GM18508 (cell line): ENCODE measurements at regions not wholly inside any gene's neighbourhood (a gene's known extent, or its start where the extent isn't known, plus 50 kb on each side); places are given as distances from the start of the nearest gene placed in this dataset.
"Not testable (repeated sequence)": the region's sequence is repeated elsewhere in the genome, so short reads cannot be mapped to it uniquely, and the experiment has no call there.

Source experiments
- ATAC-seq: cut with Tn5 transposase; IDR thresholded peaks from one replicate; pipeline ENCODE4 v1.9.1; 2021; ENCODE audit warnings: moderate number of reproducible peaks; ENCODE audit not compliant: insufficient read depth, unreplicated experiment

- ATAC-seq = no peak
These were observed 89.4 kb upstream of the C1orf174 start for GRCh38 chr1:3989465-3989864.

DNA sequence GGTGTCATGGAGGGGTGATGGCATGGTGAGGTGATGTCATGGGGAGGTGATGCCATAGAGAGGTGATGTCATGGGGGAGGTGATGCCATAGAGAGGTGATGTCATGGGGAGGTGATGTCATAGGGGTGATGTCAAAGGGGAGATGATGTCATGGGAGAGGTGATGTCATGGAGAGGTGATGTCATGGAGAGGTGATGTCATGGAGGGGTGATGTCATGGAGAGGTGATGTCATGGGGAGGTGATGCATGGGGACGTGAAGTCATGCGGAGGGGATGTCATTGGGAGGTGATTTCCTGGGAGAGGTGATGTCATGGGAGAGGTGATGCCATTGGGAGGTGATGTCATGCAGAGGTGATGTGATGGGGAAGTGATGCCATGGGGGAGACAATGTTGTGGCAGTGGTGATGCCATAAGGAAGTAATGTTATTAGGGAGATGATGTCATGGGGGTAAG is 92.1 kb upstream of the C1orf174 start:
- no peak for ATAC-seq

GRCh38 chr1:3992746-3993145 is 92.7 kb upstream of the C1orf174 start:
- ATAC-seq = no peak

GRCh38 chr1:3993619-3994375 is 93.7 kb upstream of the C1orf174 start:
- no peak for ATAC-seq

- no peak for ATAC-seq
These were observed 95.2 kb upstream of the C1orf174 start for GRCh38 chr1:3995141-3995780.

DNA sequence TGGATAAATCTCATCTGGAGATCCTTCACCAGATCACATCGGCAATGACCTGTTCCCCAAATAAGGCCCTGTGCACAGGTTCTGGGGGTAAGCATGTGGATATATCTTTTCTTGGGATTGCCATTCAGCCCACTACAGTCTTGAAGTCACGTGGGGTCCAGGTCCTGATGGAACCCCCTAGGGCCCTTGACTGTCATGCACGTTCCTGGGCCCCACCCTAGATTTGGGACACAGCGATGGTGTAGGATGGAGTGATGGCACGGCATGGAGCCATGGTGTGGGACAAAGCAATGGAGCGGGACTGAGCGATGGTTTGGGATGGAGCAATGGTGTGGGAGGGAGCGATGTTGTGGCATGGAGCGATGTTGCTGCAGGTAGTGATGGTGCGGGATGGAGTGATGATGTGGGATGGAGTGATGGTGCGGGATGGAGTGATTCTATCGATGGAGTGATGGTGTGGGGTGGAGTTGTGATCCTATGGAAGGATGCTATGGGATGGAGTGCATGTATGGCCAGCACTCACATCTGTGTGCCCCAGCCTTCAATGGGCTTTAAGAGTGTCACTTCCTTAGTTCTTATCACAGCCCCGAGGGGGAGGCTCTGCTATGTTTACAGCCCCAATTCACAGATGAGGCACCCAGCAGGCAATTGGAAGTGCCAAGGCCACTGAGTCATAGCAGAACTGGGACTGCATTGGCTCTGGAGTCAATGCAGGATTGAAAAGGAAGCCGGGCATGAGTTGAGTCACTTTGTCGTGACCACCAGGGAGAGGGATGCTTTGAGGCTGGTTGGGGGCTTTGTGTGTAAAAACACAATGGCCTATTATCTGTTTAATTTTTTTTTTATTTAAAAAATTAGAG is 97.0 kb upstream of the C1orf174 start:
- no peak for ATAC-seq

DNA sequence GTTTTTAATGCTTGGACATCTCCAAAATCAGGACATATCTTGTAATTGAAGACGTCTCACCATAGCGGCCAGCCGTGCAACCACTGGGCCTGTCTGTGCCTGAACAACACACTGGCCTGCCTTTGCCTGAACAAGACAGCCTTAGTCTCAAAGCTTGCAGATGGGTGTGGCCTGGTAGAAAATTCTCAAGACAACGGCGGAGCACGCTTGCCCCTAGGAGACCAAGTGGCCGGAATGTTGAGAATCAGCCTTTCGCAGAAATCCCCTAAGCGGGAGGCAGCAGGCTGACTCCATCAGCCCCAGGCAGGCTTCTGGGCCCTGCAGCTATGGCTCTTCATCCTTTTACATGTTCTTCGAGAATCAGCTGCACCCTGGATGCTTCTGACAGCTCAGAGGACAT is 98.0 kb upstream of the C1orf174 start:
- no peak for ATAC-seq

- not testable (repeated sequence) for ATAC-seq
These were observed 99.4 kb upstream of the C1orf174 start for GRCh38 chr1:3999514-3999913.

- ATAC-seq = no peak
These were observed 100.1 kb upstream of the C1orf174 start for GRCh38 chr1:3999941-4000735.

DNA sequence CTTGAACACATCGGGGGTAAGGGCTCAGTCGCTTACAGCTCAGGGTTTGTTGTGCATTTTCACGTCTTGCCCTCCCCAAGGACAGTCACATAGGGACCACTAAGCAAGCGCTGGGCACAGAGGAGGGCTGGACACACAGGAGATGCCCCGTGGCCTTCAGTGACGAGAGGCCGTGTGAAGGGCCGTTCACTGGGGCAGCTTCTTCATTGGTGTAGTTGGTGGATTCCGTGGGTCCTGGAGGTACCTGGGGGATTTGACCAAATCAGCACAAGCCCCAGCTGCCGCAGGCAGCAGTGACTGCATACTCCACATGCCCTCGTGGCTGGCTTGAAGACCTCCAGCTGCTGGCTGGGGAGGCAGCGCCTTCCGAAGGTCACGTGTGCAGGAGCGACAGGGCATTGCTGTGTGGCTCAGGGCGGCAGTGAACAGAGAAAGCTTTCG is 100.8 kb upstream of the C1orf174 start:
- ATAC-seq = no peak

DNA sequence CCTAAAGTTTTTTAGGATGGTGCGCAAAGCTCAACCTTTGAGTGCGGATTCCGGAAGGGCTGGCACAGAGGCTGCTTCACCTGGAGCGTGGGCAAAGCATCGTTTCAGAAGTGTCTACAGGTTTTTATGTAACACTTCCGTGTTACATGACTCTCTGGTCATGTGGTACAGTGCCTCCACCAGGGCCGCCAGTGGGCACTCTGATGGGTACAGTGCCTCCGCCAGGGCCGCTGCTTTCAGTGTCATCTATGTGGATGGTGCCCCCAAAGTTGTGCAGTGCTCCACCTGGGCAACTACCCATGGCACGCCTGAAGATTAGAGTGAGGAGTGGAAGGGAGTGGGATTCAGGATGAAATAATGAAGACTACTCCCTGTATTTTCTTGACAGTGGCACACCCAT is 101.4 kb upstream of the C1orf174 start:
- no peak for ATAC-seq

GRCh38 chr1:4002061-4002521 is 102.0 kb upstream of the C1orf174 start:
- ATAC-seq = no peak

GRCh38 chr1:4002741-4003140 is 102.7 kb upstream of the C1orf174 start:
- no peak for ATAC-seq

DNA sequence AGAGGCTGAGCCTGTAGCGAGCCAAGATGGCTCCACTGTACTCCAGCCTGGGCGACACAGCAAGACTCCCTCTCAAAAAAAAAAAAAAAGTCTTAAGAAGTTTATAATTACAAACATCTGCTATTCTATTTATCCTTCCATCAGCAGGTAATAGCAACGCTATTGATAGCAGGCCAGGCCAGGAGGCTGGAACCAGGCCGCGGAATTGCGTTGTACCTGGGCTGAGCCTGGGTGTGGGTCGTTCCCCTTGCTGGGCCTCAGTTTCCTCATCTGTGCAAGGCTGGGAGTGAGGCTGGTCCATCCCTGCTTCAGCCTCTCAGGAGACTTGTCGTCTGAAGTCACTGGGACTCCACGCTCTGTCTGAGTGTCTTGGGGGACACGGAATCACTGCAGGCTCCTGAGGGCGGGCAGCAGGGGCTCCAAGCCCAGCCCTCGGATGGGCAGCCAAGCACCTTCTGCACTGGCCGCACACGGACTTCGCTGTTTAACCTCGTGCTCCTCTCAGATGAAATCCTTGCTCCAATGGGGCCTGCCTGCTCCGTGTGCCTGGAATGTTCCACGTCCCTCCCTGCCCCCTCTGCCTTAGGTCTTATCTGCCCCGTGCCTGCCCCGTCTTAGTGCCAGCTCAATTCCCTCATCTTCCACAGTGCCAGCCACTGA is 103.9 kb upstream of the C1orf174 start:
- ATAC-seq = no peak

DNA sequence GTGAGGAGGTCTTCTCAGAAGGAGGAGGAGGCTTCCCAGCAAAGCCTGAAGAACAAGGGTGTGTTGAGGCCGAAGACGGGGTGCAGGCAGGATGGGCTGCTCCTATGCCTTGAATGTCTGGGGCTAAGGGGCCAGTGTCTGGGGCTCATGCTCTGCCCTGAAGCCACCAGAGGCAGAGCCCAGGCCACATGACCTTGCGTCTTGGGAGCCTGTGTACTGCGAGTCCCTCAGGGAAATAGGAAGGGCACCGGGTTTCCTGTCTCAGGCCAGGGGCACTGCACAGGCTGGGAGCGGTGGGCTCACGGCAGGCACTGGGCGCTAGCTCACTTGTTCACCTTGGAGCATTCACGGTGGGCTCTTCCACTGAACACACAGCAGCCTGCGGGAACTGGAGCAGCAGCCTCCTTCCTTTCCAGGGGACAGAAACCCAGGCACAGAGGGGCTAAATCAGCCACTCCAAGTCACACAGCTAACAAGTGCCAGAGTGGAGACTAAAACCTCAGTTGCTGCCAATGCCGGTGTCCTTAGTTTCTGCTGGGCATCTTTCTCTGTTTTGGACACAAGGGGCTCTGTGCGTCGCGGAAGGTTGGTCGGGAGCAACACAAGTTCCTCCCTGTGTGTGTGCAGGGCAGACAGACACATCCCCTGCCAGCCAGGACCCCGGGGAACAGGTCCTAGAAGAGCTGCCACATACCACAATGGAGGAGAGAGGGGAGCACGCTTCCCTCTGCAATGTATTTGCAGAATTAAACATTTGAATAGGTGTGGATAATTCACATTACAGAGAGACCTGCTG is 104.8 kb upstream of the C1orf174 start:
- ATAC-seq = no peak

DNA sequence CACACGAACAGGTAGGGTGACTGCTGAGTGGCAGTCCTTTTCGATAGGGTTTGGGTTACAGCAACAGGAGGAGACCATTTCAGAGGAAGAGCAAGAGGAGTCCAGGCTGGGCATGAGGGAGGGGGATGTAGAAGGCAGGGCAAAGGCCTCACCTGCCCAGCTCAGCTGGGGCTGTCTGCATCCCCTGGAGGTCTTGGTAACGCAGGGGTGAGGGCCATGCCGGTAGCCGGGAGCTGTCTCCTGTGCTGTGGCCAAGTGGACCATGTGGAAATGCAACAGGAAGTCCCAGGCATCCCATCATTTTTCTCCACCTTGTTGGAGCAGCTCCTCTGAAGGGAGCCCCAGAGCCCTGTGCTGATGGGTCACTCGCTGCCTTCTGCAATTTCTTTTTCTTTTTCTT is 105.4 kb upstream of the C1orf174 start:
- no peak for ATAC-seq

DNA sequence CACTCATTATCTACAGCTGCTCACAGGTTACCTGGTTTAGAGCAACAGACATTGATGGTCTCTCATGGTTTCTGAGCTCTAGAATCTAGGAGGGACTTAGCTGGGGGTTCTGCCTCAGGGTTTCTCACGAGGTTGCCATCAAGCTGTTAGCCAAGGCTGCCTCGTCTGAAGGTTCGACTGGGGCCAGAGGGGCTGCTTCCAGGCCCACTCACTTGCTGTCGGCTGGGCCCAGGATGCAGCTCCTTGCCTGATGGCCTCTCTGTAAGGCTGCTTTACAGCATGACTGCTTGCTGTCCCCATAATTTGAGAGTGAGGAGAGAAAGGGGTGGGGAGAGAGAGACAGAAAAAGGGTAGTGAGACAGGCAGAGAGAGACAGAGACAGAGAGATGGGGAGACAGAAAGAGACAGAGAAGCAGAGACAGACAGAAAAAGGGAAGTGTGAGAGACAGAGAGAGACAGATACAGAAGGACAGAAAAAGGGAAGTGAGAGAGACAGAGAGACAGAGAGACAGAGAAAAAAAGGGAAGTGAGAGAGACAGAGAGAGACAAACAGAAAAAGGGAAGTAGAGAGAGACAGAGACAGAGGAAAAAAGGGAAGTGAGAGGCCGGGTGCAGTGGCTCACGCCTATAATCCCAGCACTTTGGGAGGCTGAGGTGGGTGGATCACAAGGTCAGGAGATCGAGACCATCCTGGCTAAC is 106.8 kb upstream of the C1orf174 start:
- no peak for ATAC-seq

DNA sequence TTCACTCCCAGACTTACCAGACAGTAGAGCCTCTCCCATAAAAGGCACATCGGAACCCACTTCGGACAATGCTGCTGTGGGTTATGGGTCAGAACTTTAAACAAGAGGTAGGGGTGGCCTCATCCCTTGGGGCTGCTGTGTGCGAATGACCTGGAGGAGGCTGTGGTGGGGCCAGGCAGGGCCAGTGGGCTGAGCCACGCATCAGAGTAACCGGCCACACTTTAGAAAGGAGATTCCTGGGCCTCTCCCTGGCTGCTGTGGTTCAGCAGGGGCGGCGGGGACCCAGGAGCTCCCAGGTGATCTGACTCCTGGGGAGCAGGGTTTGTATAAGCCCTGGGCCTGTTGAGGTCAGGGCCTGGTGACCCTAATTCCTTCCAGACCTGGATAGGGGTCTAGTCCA is 110.2 kb upstream of the C1orf174 start:
- no peak for ATAC-seq
